SIG-M5 treated with dmso at 0.1 percent for 504 hours (cell line): ENCODE measurements at regions not wholly inside any gene's neighbourhood (a gene's known extent, or its start where the extent isn't known, plus 50 kb on each side); places are given as distances from the start of the nearest gene placed in this dataset.

Source experiments
- DNase-seq: peaks from one replicate; lab custom pipeline; 2025; ENCODE audit not compliant: unreplicated experiment; lab: John Stamatoyannopoulos, UW

DNA sequence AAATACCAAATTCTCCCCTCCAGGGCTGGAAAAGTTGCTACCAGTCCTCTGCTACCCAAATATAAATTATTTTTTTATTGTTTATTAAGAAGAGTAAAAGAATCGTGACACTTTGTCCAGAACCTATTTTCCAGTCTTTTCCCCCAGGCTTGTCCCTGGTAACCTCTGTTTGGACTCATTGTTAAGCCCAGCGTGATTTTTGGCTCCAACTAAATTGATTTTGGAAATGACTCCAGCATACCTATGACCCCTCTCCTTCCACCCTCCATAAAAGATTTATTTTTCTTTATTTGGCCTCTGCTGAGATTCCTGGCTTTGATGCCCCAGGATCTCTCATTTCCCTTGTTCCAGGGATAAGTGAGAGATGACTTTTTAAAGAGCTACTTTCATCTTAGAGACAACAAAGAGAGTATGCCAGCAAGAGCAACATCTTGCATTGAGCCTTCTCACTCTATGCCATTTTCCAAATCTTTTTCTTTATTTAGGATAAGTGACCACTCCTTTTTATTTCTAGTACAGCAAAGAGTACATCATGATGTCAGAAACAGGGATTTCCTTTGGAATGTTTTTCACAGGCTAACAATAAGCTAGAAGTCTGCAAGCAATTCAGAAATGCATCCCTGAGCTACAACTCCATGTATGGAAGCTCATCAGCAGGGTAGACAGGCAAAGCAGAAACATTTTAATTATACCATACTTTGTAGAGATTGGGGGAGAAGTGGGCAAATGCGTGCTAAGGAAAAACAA is 75.8 kb downstream of the DAD1 start:
- DNase-seq: no peak

GRCh38 chr14:22512106-22512814 is 76.8 kb downstream of the DAD1 start:
- no peak for DNase-seq

DNA sequence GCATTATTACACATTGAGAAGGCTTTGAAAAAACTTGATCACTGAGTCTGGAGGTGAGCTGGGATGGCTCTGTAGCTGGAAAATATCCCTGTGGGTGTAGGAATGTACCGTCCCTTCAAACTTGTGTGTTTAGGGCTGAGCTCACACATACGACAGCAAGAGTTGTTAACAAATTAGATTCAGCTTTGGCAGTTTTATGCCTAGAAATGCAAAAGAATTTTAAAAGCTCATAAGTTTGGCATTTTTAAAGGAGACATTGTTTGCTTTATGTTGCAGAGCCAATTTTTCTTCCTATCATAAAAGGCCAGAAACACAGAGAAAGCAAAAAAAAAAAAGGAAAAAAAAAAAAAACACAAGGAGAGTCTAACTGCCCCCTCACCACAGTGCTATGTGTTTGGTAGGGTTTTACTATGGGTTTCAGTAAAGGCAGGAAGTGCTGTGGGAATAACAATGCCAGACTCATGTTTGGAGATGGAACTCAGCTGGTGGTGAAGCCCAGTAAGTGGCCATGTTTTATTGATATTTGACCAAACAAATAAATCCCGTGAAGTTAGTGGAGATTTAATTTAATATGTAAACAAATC is 78.4 kb downstream of the DAD1 start:
- DNase-seq: no peak

- DNase-seq: peak; percentile 42
Observed at GRCh38 chr14:22509751-22510300, 79.2 kb downstream of the DAD1 start.

- no peak for DNase-seq
Observed at GRCh38 chr14:22509036-22509709, 79.9 kb downstream of the DAD1 start.

GRCh38 chr14:22508662-22509035 is 80.4 kb downstream of the DAD1 start:
- DNase-seq: no peak

- DNase-seq: no peak
Observed at GRCh38 chr14:22508150-22508457, 80.9 kb downstream of the DAD1 start.

- DNase-seq: no peak
Observed at GRCh38 chr14:22506778-22507351, 82.2 kb downstream of the DAD1 start.

DNA sequence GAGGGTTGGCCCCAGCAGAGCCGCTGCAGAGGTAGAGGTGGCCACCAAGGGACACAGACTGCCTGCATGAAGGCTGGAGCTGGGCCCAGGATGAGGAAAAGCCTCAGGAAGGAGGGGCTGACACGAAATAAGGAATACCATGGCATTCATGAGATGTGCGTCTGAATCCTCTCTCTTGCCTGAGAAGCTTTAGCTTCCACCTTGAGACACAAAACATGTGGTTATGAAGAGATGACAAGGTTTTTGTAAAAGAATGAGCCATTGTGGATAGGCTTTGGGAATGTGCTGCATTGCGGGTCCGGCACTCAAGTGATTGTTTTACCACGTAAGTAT is 82.7 kb downstream of the DAD1 start:
- no peak for DNase-seq

- DNase-seq: no peak
Observed at GRCh38 chr14:22505697-22506377, 83.2 kb downstream of the DAD1 start.

GRCh38 chr14:22505309-22505696 is 83.7 kb downstream of the DAD1 start:
- no peak for DNase-seq

DNA sequence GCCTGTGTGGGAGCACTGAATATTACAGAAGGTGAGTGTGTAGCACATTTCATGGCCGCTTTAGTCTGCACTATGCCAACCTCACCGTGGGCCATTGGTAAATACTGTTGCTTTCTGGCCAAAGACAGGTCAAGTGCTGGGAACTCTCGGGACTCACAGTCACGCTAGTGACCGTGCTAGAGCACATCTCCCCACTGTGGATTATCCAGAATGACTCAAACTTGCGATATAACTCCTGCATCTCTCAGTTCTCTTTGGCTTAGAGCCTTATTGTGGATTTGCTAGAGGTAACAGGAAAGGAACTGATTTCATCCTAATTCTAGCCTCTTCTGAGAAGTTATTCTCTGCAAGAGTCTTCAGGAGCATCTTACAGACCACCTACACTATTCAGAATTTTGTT is 86.5 kb downstream of the DAD1 start:
- DNase-seq: no peak

DNA sequence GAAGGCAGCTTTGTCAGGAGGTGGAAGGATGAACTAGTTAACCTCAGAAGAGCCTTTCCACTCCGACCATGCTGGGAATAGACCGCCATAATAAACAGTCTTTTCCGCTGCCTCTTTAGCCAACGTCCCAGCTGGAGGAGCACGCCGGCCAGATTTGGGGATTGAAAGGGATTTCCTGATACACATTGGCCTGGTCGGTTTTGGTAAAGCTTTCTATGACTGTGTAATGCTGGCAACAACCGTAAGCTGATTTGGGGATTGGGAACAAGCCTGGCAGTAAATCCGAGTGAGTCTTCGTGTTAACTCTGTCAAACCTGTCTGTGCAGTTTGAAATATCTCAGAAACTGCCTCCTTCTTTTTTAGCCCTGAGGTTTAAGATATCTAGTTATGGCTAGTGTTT is 87.0 kb downstream of the DAD1 start:
- DNase-seq: no peak

GRCh38 chr14:22500954-22501726 is 87.9 kb downstream of the DAD1 start:
- no peak for DNase-seq

DNA sequence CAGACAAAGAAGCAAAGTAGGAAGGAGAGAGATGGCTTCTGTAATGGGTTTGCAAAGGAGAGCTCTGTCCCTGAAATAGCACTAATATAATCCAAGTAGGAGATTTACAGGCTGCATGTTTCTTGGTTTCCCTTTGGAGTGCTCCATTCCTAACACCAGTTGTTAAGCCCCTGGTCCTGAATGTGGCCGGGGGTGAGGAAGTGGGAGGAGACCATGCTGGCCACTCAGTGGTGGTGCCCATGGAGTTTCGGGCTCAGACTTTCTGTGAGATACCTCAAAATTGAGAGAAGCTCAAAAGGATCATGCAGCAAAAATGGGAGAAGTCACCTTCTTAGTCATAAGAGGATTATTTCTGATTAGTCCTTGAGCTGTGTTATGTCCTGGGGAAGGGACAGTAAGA is 88.5 kb downstream of the DAD1 start:
- no peak for DNase-seq

DNA sequence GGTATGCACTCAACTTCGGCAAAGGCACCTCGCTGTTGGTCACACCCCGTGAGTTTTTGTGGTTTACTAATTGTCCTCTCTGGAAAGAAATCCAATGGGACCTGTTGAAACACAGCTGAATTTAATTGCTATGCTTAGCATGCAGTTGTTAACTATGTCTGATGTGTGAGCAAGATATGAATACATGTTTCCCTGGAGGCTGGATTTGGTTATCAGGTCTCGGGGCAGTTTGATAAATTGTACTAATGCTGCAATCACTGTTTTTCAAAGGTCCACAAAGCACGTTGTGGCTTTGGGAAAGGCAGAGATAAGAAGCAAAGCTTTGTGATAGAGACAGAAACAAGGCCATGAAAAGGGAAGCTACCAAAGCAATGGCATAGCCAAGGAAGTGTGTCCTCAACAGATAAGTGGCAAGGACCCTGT is 91.3 kb downstream of the DAD1 start:
- DNase-seq: no peak

GRCh38 chr14:22497144-22497423 is 91.9 kb downstream of the DAD1 start:
- DNase-seq: no peak

DNA sequence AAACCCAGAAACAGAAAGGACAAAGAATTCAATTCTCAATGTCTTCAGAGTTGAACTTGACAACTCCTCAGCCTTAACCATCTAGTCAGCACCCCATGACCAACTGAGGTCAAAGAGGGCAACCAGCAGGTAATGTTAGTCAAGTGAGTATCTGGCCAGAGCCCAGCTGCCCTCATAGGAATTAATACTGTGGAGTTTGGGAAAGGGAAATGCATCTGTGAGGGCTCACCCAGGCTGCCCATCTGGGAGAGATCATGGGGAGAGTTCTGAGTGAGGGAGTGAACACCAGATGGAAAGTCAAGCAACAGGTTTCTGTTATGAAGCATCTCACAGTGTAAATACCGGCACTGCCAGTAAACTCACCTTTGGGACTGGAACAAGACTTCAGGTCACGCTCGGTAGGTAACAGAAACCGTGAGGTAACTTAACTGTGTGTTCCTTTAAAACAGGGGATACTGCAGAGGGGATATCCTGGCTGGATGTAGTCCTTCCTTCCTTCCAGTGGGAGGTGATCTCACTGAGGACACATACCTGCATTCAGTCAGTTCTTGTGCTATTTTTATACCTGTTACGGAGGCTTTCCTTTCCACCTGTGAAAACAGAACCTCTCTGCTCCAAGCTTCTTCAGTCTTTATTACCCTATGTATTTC is 94.4 kb downstream of the DAD1 start:
- no peak for DNase-seq

- DNase-seq: no peak
Observed at GRCh38 chr14:22493753-22494152, 95.3 kb downstream of the DAD1 start.
